ENCODE measurements at regions not wholly inside any gene's neighbourhood (a gene's known extent, or its start where the extent isn't known, plus 50 kb on each side); places are given as distances from the start of the nearest gene placed in this dataset.

GRCh38 chr5:148708854-148709253 lies 54.5 kb upstream of the HTR4 start:
- no peak overlapping the region for H4K8ac ChIP-seq (ENCODE audit: low read depth, low read length)
- H3K4me1 ChIP-seq (ENCODE audit: control insufficient read depth in 1 of 2, insufficient read depth in 2 of 2, low read length in 2 of 2): no peaks in the 10 kb centered on the region
- H3K9me3 ChIP-seq (ENCODE audit: insufficient read depth, low read depth, low read length): no peaks in the 10 kb centered on the region
- H2BK12ac ChIP-seq (ENCODE audit: low read length): no peak overlapping the region
- no peak overlapping the region for H2BK120ac ChIP-seq (ENCODE audit: insufficient read depth, low read length, poor library complexity)
- H3K4me2 ChIP-seq (ENCODE audit: low read length): no peak overlapping the region
- no peaks in the 10 kb centered on the region for H3K79me1 ChIP-seq (ENCODE audit: low read length)
- no peaks in the 10 kb centered on the region for H3K36me3 ChIP-seq (ENCODE audit: control insufficient read depth in 1 of 2, insufficient read depth in 2 of 2, low read length in 2 of 2)
- H3K14ac ChIP-seq (ENCODE audit: low read length): no peak overlapping the region
- WGBS (ENCODE audit: extremely low coverage, insufficient coverage, insufficient read length): no CpG with 5 or more reads among the region's 1 CpG
- no peak overlapping the region for H3K4me3 ChIP-seq (ENCODE audit: low read depth, low read length)
- no peak overlapping the region for H4K12ac ChIP-seq (ENCODE audit: low read depth, low read length)
- H3K9ac ChIP-seq (ENCODE audit: low read length): no peak overlapping the region
- H3K18ac ChIP-seq (ENCODE audit: low read length): no peak overlapping the region
- H3K27ac ChIP-seq (ENCODE audit: low read depth, low read length): no peak overlapping the region
- no peak overlapping the region for H2BK5ac ChIP-seq (ENCODE audit: low read depth, low read length, poor library complexity)
- no peak overlapping the region for H3K4ac ChIP-seq (ENCODE audit: low read depth, low read length)
- no peak for DNase-seq
- H4K91ac ChIP-seq (ENCODE audit: low read depth, low read length): no peak overlapping the region
- H2AK5ac ChIP-seq (ENCODE audit: low read length): no peak overlapping the region
- H3K23ac ChIP-seq (ENCODE audit: low read length): no peak overlapping the region
- H2AFZ ChIP-seq (ENCODE audit: insufficient read depth, low read length, poor library complexity): no peak overlapping the region
- no peaks in the 10 kb centered on the region for H3K79me2 ChIP-seq (ENCODE audit: control insufficient read depth, insufficient read depth, low read length, poor library complexity)
- no peaks in the 10 kb centered on the region for H3K27me3 ChIP-seq (ENCODE audit: insufficient read depth, low read length)

- H3K36me3 ChIP-seq (ENCODE audit: control insufficient read depth in 1 of 2, insufficient read depth in 2 of 2, low read length in 2 of 2): no peaks in the 10 kb centered on the region
- H3K4me3 ChIP-seq (ENCODE audit: low read depth, low read length): no peak overlapping the region
- no peak overlapping the region for H2BK12ac ChIP-seq (ENCODE audit: low read length)
- H2BK5ac ChIP-seq (ENCODE audit: low read depth, low read length, poor library complexity): no peak overlapping the region
- H3K79me2 ChIP-seq (ENCODE audit: control insufficient read depth, insufficient read depth, low read length, poor library complexity): no peaks in the 10 kb centered on the region
- no peak overlapping the region for H4K91ac ChIP-seq (ENCODE audit: low read depth, low read length)
- no peak overlapping the region for H3K18ac ChIP-seq (ENCODE audit: low read length)
- no peak overlapping the region for H3K14ac ChIP-seq (ENCODE audit: low read length)
- no CpG with 5 or more reads among the region's 3 CpGs for WGBS (ENCODE audit: extremely low coverage, insufficient coverage, insufficient read length)
- no peak overlapping the region for H3K27ac ChIP-seq (ENCODE audit: low read depth, low read length)
- H3K4me1 ChIP-seq (ENCODE audit: control insufficient read depth in 1 of 2, insufficient read depth in 2 of 2, low read length in 2 of 2): no peaks in the 10 kb centered on the region
- no peak overlapping the region for H3K9ac ChIP-seq (ENCODE audit: low read length)
- H2BK120ac ChIP-seq (ENCODE audit: insufficient read depth, low read length, poor library complexity): no peak overlapping the region
- no peaks in the 10 kb centered on the region for H3K9me3 ChIP-seq (ENCODE audit: insufficient read depth, low read depth, low read length)
- no peak for DNase-seq
- H4K12ac ChIP-seq (ENCODE audit: low read depth, low read length): no peak overlapping the region
- no peak overlapping the region for H2AFZ ChIP-seq (ENCODE audit: insufficient read depth, low read length, poor library complexity)
- H3K4me2 ChIP-seq (ENCODE audit: low read length): no peak overlapping the region
- H3K4ac ChIP-seq (ENCODE audit: low read depth, low read length): no peak overlapping the region
- H3K79me1 ChIP-seq (ENCODE audit: low read length): no peaks in the 10 kb centered on the region
- H3K27me3 ChIP-seq (ENCODE audit: insufficient read depth, low read length): no peaks in the 10 kb centered on the region
- no peak overlapping the region for H3K23ac ChIP-seq (ENCODE audit: low read length)
- H2AK5ac ChIP-seq (ENCODE audit: low read length): no peak overlapping the region
- H4K8ac ChIP-seq (ENCODE audit: low read depth, low read length): no peak overlapping the region
Observed at GRCh38 chr5:148711961-148712360, 57.6 kb upstream of the HTR4 start.

- no peak overlapping the region for H2BK120ac ChIP-seq (ENCODE audit: insufficient read depth, low read length, poor library complexity)
- H3K4me1 ChIP-seq (ENCODE audit: control insufficient read depth in 1 of 2, insufficient read depth in 2 of 2, low read length in 2 of 2): no peaks in the 10 kb centered on the region
- no peaks in the 10 kb centered on the region for H3K79me2 ChIP-seq (ENCODE audit: control insufficient read depth, insufficient read depth, low read length, poor library complexity)
- H3K4ac ChIP-seq (ENCODE audit: low read depth, low read length): no peak overlapping the region
- no peak overlapping the region for H3K4me2 ChIP-seq (ENCODE audit: low read length)
- no peak overlapping the region for H4K8ac ChIP-seq (ENCODE audit: low read depth, low read length)
- no peak overlapping the region for H3K4me3 ChIP-seq (ENCODE audit: low read depth, low read length)
- no peak overlapping the region for H3K14ac ChIP-seq (ENCODE audit: low read length)
- H3K9me3 ChIP-seq (ENCODE audit: insufficient read depth, low read depth, low read length): no peaks in the 10 kb centered on the region
- no peak overlapping the region for H3K18ac ChIP-seq (ENCODE audit: low read length)
- no peak overlapping the region for H4K12ac ChIP-seq (ENCODE audit: low read depth, low read length)
- H3K23ac ChIP-seq (ENCODE audit: low read length): no peak overlapping the region
- no peak for DNase-seq
- no peak overlapping the region for H2BK12ac ChIP-seq (ENCODE audit: low read length)
- no peak overlapping the region for H3K27ac ChIP-seq (ENCODE audit: low read depth, low read length)
- H3K79me1 ChIP-seq (ENCODE audit: low read length): no peaks in the 10 kb centered on the region
- no peak overlapping the region for H2AK5ac ChIP-seq (ENCODE audit: low read length)
- no peak overlapping the region for H4K91ac ChIP-seq (ENCODE audit: low read depth, low read length)
- no peaks in the 10 kb centered on the region for H3K27me3 ChIP-seq (ENCODE audit: insufficient read depth, low read length)
- peak overlapping the region; percentile 56 for H3K9ac ChIP-seq (ENCODE audit: low read length)
- no peak overlapping the region for H2AFZ ChIP-seq (ENCODE audit: insufficient read depth, low read length, poor library complexity)
- no peak overlapping the region for H2BK5ac ChIP-seq (ENCODE audit: low read depth, low read length, poor library complexity)
- no peaks in the 10 kb centered on the region for H3K36me3 ChIP-seq (ENCODE audit: control insufficient read depth in 1 of 2, insufficient read depth in 2 of 2, low read length in 2 of 2)
Observed at GRCh38 chr5:148713735-148714508, 59.6 kb upstream of the HTR4 start.

- no CpG with 5 or more reads among the region's 4 CpGs for WGBS (ENCODE audit: extremely low coverage, insufficient coverage, insufficient read length)
- H3K4me1 ChIP-seq (ENCODE audit: control insufficient read depth in 1 of 2, insufficient read depth in 2 of 2, low read length in 2 of 2): no peaks in the 10 kb centered on the region
- no peak overlapping the region for H3K23ac ChIP-seq (ENCODE audit: low read length)
- no peak overlapping the region for H3K4me2 ChIP-seq (ENCODE audit: low read length)
- no peak overlapping the region for H3K9ac ChIP-seq (ENCODE audit: low read length)
- H2BK120ac ChIP-seq (ENCODE audit: insufficient read depth, low read length, poor library complexity): no peak overlapping the region
- no peak for DNase-seq
- H3K79me2 ChIP-seq (ENCODE audit: control insufficient read depth, insufficient read depth, low read length, poor library complexity): no peaks in the 10 kb centered on the region
- H2BK12ac ChIP-seq (ENCODE audit: low read length): no peak overlapping the region
- H2BK5ac ChIP-seq (ENCODE audit: low read depth, low read length, poor library complexity): no peak overlapping the region
- H4K8ac ChIP-seq (ENCODE audit: low read depth, low read length): no peak overlapping the region
- H4K91ac ChIP-seq (ENCODE audit: low read depth, low read length): no peak overlapping the region
- H3K36me3 ChIP-seq (ENCODE audit: control insufficient read depth in 1 of 2, insufficient read depth in 2 of 2, low read length in 2 of 2): no peaks in the 10 kb centered on the region
- H2AK5ac ChIP-seq (ENCODE audit: low read length): no peak overlapping the region
- H3K27ac ChIP-seq (ENCODE audit: low read depth, low read length): no peak overlapping the region
- no peak overlapping the region for H3K18ac ChIP-seq (ENCODE audit: low read length)
- no peaks in the 10 kb centered on the region for H3K79me1 ChIP-seq (ENCODE audit: low read length)
- H3K4ac ChIP-seq (ENCODE audit: low read depth, low read length): no peak overlapping the region
- no peak overlapping the region for H4K12ac ChIP-seq (ENCODE audit: low read depth, low read length)
- no peak overlapping the region for H3K4me3 ChIP-seq (ENCODE audit: low read depth, low read length)
- no peak overlapping the region for H2AFZ ChIP-seq (ENCODE audit: insufficient read depth, low read length, poor library complexity)
- no peak overlapping the region for H3K14ac ChIP-seq (ENCODE audit: low read length)
- H3K27me3 ChIP-seq (ENCODE audit: insufficient read depth, low read length): no peaks in the 10 kb centered on the region
- no peaks in the 10 kb centered on the region for H3K9me3 ChIP-seq (ENCODE audit: insufficient read depth, low read depth, low read length)
Observed at GRCh38 chr5:148716716-148717115, 62.4 kb upstream of the HTR4 start.

Measured in trophoblast cell (in vitro differentiated cells and primary cell).